ENCODE measurements at regions not wholly inside any gene's neighbourhood (a gene's known extent, or its start where the extent isn't known, plus 50 kb on each side); places are given as distances from the start of the nearest gene placed in this dataset.

DNA sequence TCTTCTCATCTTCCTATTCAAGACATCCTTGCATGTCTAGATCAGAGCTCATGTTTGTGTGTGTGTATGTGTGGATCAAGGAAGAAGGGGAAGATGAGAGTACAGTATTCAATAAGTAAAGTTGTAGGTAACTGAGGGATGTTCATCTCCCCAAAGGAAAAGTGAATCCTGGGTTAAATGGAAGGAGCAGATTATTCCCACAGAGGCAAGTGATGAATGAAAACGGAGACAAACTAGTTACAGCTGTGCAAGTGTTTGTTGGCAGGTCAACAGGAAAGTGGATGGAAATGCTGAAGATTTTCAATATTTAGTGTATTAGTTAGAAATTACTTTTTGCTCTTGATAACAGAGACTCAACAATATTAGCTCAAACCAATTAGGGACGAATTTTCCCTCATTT is 84.2 kb upstream of the PDZRN3 start:
- peaks cover under 1% of the 10 kb centered on the region for H3K27me3 Mint-ChIP-seq (ENCODE audit: low read depth)

More for the DNA sequence above, 84.2 kb upstream of the PDZRN3 start:
- Histone ChIP-seq H2AK5ac (ENCODE audit: insufficient read length, low read length) (no peak overlapping the region), H3K14ac (ENCODE audit: insufficient read depth, low read length) (no peak overlapping the region), H4K91ac (ENCODE audit: insufficient read length, low read depth, low read length) (no peak overlapping the region), H3K23me2 (ENCODE audit: insufficient read length, low read depth, low read length, poor library complexity, severe bottlenecking) (no peaks in the 10 kb centered on the region), H2BK120ac (ENCODE audit: low read depth, low read length, poor library complexity, severe bottlenecking) (no peak overlapping the region), H3K9me3 (ENCODE audit: control insufficient read depth, low read depth, low read length) (no peaks in the 10 kb centered on the region), H3K27ac (ENCODE audit: insufficient read length, low read depth, low read length) (no peak overlapping the region), H2BK20ac (ENCODE audit: low read depth, low read length, poor library complexity, severe bottlenecking) (no peak overlapping the region), H3T11ph (ENCODE audit: low read length) (no peak overlapping the region), H2BK15ac (ENCODE audit: low read depth, low read length) (no peak overlapping the region), H3K18ac (ENCODE audit: insufficient read length, low read depth, low read length) (no peak overlapping the region), H3K23ac (ENCODE audit: insufficient read length, low read depth, low read length) (no peak overlapping the region), H3K4ac (ENCODE audit: low read depth, low read length) (no peak overlapping the region), H3K9ac (ENCODE audit: extremely low read depth, insufficient read length, low read length) (no peak overlapping the region), H2BK5ac (ENCODE audit: insufficient read length, low read length) (no peak overlapping the region), H4K8ac (replicated peaks; ENCODE audit: insufficient read length, low read depth, low read length) (no peak overlapping the region), H2AFZ (ENCODE audit: low read length) (no peak overlapping the region), H3K79me2 (ENCODE audit: insufficient read depth, low read length) (no peaks in the 10 kb centered on the region), H3K4me1 (ENCODE audit: insufficient read depth, low read length) (no peaks in the 10 kb centered on the region), H3K79me1 (ENCODE audit: insufficient read depth, low read depth, low read length, poor library complexity, severe bottlenecking) (no peaks in the 10 kb centered on the region), H3K4me2 (ENCODE audit: insufficient read depth, insufficient read length, low read length) (no peak overlapping the region), H2BK12ac (ENCODE audit: insufficient read length, low read depth, low read length) (no peak overlapping the region), H3K56ac (ENCODE audit: insufficient read length, low read depth, low read length) (no peak overlapping the region), H3K27me3 (ENCODE audit: insufficient read depth, low read length) (no peaks in the 10 kb centered on the region), H4K5ac (ENCODE audit: insufficient read length, low read depth, low read length) (no peak overlapping the region), H4K20me1 (ENCODE audit: control insufficient read depth, insufficient read depth, insufficient read length) (no peaks in the 10 kb centered on the region)
- no peaks in the 10 kb centered on the region for H3K9me3 Mint-ChIP-seq
- no CpG with 5 or more reads among the region's 2 CpGs for WGBS (ENCODE audit: extremely low coverage, insufficient read length, low lambda C conversion rate)
- no peak for DNase-seq
- H3K27ac Mint-ChIP-seq, result no peak overlapping the region
- H3K36me3 Mint-ChIP-seq (ENCODE audit: insufficient read depth in 1 of 3, low read depth in 3 of 3), result no peaks in the 10 kb centered on the region
- no peaks in the 10 kb centered on the region for H3K4me1 Mint-ChIP-seq
- H3K4me3 Mint-ChIP-seq, result no peak overlapping the region
- TF ChIP-seq, protein P1, sequence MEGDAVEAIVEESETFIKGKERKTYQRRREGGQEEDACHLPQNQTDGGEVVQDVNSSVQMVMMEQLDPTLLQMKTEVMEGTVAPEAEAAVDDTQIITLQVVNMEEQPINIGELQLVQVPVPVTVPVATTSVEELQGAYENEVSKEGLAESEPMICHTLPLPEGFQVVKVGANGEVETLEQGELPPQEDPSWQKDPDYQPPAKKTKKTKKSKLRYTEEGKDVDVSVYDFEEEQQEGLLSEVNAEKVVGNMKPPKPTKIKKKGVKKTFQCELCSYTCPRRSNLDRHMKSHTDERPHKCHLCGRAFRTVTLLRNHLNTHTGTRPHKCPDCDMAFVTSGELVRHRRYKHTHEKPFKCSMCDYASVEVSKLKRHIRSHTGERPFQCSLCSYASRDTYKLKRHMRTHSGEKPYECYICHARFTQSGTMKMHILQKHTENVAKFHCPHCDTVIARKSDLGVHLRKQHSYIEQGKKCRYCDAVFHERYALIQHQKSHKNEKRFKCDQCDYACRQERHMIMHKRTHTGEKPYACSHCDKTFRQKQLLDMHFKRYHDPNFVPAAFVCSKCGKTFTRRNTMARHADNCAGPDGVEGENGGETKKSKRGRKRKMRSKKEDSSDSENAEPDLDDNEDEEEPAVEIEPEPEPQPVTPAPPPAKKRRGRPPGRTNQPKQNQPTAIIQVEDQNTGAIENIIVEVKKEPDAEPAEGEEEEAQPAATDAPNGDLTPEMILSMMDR (conservative IDR thresholded peaks at IDR 0.05), result no peak

Data from H9 (cell line).